GM12892 (cell line): ENCODE measurements at regions not wholly inside any gene's neighbourhood (a gene's known extent, or its start where the extent isn't known, plus 50 kb on each side); places are given as distances from the start of the nearest gene placed in this dataset.

Source experiments
- DNase-seq: peaks from one replicate; pipeline ENCODE4 v3.0.0; 2011; ENCODE audit not compliant: insufficient read length
- FAIRE-seq: peaks from 2 replicates; lab custom pipeline; 2011; peaks lifted over from hg19 to GRCh38; lab: Jason Lieb, UNC
- POLR2A ChIP-seq: IDR thresholded peaks from 2 replicates; pipeline ENCODE4 v1.6.1; 2011; ENCODE audit warnings: low read depth, low read length, control low read depth
- POLR2AphosphoS5 ChIP-seq: IDR thresholded peaks from 2 replicates; pipeline ENCODE4 v1.6.1; 2011; ENCODE audit warnings: low read depth, low read length, control low read depth
- TAF1 ChIP-seq: IDR thresholded peaks from 2 replicates; pipeline ENCODE4 v1.6.1; 2011; ENCODE audit warnings: low read depth, mild to moderate bottlenecking, control low read depth, low read length, borderline replicate concordance

GRCh38 chr9:106718936-106719335 is 144.0 kb upstream of the ZNF462 start:
- DNase-seq (no peak), FAIRE-seq (no peak)
- no peak for TF ChIP-seq POLR2A
- no peak for TF ChIP-seq TAF1
- TF ChIP-seq POLR2AphosphoS5: no peak

- DNase-seq (no peak), FAIRE-seq (no peak)
- no peak for TF ChIP-seq TAF1
- TF ChIP-seq POLR2AphosphoS5: no peak
- TF ChIP-seq POLR2A: no peak
Observed at GRCh38 chr9:106722051-106722753, 140.8 kb upstream of the ZNF462 start.

GRCh38 chr9:106723926-106724325 is 139.0 kb upstream of the ZNF462 start:
- TF ChIP-seq TAF1: no peak
- TF ChIP-seq POLR2A: no peak
- TF ChIP-seq POLR2AphosphoS5: no peak
- DNase-seq: no peak
- FAIRE-seq: no peak

- FAIRE-seq: no peak
- no peak for TF ChIP-seq TAF1
- TF ChIP-seq POLR2AphosphoS5: no peak
- no peak for TF ChIP-seq POLR2A
- no peak for DNase-seq
Observed at GRCh38 chr9:106724566-106724965, 138.4 kb upstream of the ZNF462 start.

GRCh38 chr9:106726070-106726815 is 136.7 kb upstream of the ZNF462 start:
- TF ChIP-seq POLR2AphosphoS5: no peak
- TF ChIP-seq TAF1: no peak
- no peak for TF ChIP-seq POLR2A
- FAIRE-seq (no peak), DNase-seq (no peak)

GRCh38 chr9:106727969-106728368 is 135.0 kb upstream of the ZNF462 start:
- FAIRE-seq: no peak
- no peak for DNase-seq
- TF ChIP-seq TAF1 (no peak), POLR2AphosphoS5 (no peak), POLR2A (no peak)

GRCh38 chr9:106728860-106729259 is 134.1 kb upstream of the ZNF462 start:
- FAIRE-seq: no peak
- DNase-seq: no peak
- TF ChIP-seq TAF1 (no peak), POLR2A (no peak), POLR2AphosphoS5 (no peak)

GRCh38 chr9:106731910-106732309 is 131.1 kb upstream of the ZNF462 start:
- TF ChIP-seq POLR2AphosphoS5 (no peak), TAF1 (no peak)
- no peak for FAIRE-seq
- DNase-seq: no peak

GRCh38 chr9:106733828-106734380 is 129.1 kb upstream of the ZNF462 start:
- DNase-seq (no peak), FAIRE-seq (no peak)
- TF ChIP-seq TAF1: no peak
- no peak for TF ChIP-seq POLR2AphosphoS5
- no peak for TF ChIP-seq POLR2A

GRCh38 chr9:106737516-106737915 is 125.5 kb upstream of the ZNF462 start:
- DNase-seq: no peak
- FAIRE-seq: no peak
- TF ChIP-seq POLR2A (no peak), TAF1 (no peak), POLR2AphosphoS5 (no peak)

- no peak for TF ChIP-seq POLR2AphosphoS5
- TF ChIP-seq POLR2A: no peak
- no peak for TF ChIP-seq TAF1
- FAIRE-seq (no peak), DNase-seq (no peak)
Observed at GRCh38 chr9:106738109-106738508, 124.9 kb upstream of the ZNF462 start.

- DNase-seq (no peak), FAIRE-seq (no peak)
- TF ChIP-seq POLR2A (no peak), TAF1 (no peak), POLR2AphosphoS5 (no peak)
Observed at GRCh38 chr9:106745457-106745856, 117.5 kb upstream of the ZNF462 start.
